B cell (primary cell): ENCODE measurements at regions not wholly inside any gene's neighbourhood (a gene's known extent, or its start where the extent isn't known, plus 50 kb on each side); places are given as distances from the start of the nearest gene placed in this dataset.

Experiments used
- CTCF ChIP-seq: fragments of 200-600 bp; IDR thresholded peaks from one replicate; pipeline ENCODE4 v1.8.0; 2022; ENCODE audit warnings: antibody characterized with exemption, mild to moderate bottlenecking
- EZH2 ChIP-seq: IDR thresholded peaks from 2 replicates; pipeline ENCODE4 v1.6.1; 2012; ENCODE audit warnings: borderline replicate concordance, low read depth, mild to moderate bottlenecking, moderate library complexity, low read length; ENCODE audit not compliant: insufficient read depth, poor library complexity, severe bottlenecking

- no peak for TF ChIP-seq CTCF
- TF ChIP-seq EZH2, result no peak
Measured at GRCh38 chr20:30922129-30922528, 335.3 kb upstream of the DEFB115 start.
